ENCODE measurements at regions not wholly inside any gene's neighbourhood (a gene's known extent, or its start where the extent isn't known, plus 50 kb on each side); places are given as distances from the start of the nearest gene placed in this dataset.

DNA sequence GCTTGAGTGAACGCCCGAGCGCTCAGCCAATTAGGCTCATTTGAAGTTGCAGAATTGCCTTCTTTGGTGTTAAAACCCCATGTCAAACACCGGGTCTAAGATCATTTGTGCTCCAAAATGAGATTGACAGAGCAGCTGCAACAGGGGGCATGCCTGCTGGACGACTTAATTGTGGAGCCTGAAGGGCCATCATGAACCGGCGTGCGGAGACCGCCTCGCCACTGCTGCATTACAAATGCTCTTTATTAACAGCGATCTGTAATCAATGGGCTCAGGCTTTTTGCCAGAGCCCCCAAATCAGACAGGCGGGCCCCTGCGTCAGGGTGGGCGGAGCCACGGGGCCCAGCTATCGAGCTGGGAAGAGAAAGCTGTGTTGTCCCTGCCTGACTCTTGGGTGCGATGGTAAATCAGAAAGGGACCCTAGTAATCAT, 183.2 kb downstream of the SIM1 start:
- H3K4ac ChIP-seq (ENCODE audit: low read length), result no peak overlapping the region
- H3K4me2 ChIP-seq (ENCODE audit: insufficient read depth, low read length, poor library complexity, severe bottlenecking), result peak overlapping the region; percentile 54
- no peak overlapping the region for H3K14ac ChIP-seq (ENCODE audit: low read length)
- no peak overlapping the region for H3K23ac ChIP-seq (ENCODE audit: low read depth, low read length, poor library complexity)
- peak overlapping the region; percentile 90 for H2AFZ ChIP-seq (ENCODE audit: low read length)
- no peak overlapping the region for H2BK12ac ChIP-seq (ENCODE audit: low read length)
- H3K4me1 ChIP-seq (ENCODE audit: control insufficient read depth in 2 of 2, insufficient read depth in 1 of 2, low read depth in 1 of 2, low read length in 2 of 2), result peaks cover 5 to 9% of the 10 kb centered on the region in 2 donors
- H3K36me3 ChIP-seq (replicated peaks in 1 of 2; ENCODE audit: control insufficient read depth in 2 of 2, insufficient read depth in 2 of 2, low read length in 2 of 2), result no peaks in the 10 kb centered on the region
- H2BK5ac ChIP-seq (ENCODE audit: low read length), result no peak overlapping the region
- peak; percentile 86 for DNase-seq (ENCODE audit: low spot score)
- no peak overlapping the region for H2AK5ac ChIP-seq (ENCODE audit: low read depth, low read length)
- no peaks in the 10 kb centered on the region for H3K9me3 ChIP-seq (replicated peaks in 1 of 2; ENCODE audit: control insufficient read depth in 2 of 2, insufficient read depth in 1 of 2, low read depth in 1 of 2, low read length in 2 of 2)
- H3K4me3 ChIP-seq (ENCODE audit: low read length in 2 of 2), result peak overlapping the region in 1 of 2 donors; percentile 21
- no peak overlapping the region for H3K18ac ChIP-seq (ENCODE audit: low read length)
- no peak overlapping the region for H2BK15ac ChIP-seq (ENCODE audit: low read length)
- H4K91ac ChIP-seq (ENCODE audit: low read depth, low read length, poor library complexity), result no peak overlapping the region
- no peak overlapping the region for H4K8ac ChIP-seq (ENCODE audit: low read depth, low read length)
- H3K79me1 ChIP-seq (ENCODE audit: low read depth, low read length), result no peaks in the 10 kb centered on the region
- H3K27me3 ChIP-seq (ENCODE audit: control insufficient read depth in 3 of 3, insufficient read depth in 3 of 3, low read depth in 1 of 3, low read length in 3 of 3), result peaks cover 0 to 51% (median 0%) of the 10 kb centered on the region in 3 experiments
- H3K27ac ChIP-seq (replicated peaks; ENCODE audit: low read length), result peak overlapping the region; percentile 94
- WGBS, 2 donors (ENCODE audit: extremely low coverage in 2 of 2, insufficient read length in 2 of 2, insufficient replicate concordance in 1 of 2), result no CpG with 5 or more reads among the region's 17 CpGs
- no peak overlapping the region for H3K9ac ChIP-seq (ENCODE audit: low read depth, low read length, poor library complexity)
- no peak overlapping the region for H2BK120ac ChIP-seq (ENCODE audit: low read depth, low read length)

DNA sequence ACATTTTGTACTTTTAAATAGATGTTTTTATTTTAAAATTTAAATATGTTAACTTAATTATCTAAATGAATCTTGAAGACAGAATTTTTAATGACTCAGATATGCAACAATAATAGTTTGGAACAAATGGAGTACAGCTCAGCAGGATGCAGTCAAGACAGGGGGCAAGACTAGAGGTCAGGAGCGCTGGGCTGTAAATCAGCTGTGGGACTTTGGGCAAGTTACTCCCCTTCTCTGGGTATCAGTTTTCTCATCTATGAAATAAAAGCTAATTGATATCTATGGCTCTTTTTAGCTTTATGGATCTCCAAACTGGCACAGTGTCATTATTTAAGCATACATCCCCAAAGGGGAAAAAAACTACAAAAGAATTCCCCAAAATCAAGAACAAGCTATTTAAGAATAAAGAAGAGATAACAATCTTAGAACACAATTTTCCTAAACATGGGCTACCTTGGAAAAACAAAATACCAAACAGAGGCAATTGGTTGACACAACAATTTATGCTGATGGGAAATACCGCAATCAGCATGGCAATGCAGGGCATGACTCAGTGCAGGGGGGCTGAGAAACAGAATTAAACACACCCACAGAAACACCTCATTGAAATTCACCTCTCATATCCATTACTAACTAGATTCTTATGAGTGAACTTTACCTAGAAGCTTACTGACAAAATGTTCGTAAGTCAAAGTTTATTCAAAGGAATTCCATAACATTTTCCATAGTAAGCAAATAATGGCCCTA, 188.2 kb downstream of the SIM1 start:
- no peak overlapping the region for H3K18ac ChIP-seq (ENCODE audit: low read length)

DNA sequence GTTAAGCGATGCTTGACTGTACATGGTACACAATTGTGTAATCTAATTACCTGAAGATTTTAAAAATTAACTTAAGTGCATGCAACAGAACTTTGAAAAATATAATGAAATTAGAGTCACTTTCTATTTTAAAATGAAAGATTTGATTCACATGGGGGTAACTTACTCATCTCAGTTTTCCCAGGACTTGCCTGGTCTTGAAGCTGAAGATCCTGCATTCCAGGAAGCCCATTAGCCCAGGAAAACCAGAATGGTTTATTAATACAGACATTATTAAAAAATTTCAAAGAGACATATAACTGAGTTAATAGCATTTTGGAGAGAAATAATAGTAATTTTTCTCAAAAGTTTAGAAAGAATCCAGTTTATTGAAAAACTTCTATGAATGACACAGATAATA, 190.6 kb downstream of the SIM1 start:
- Histone ChIP-seq H3K4me1 (ENCODE audit: control insufficient read depth in 2 of 2, insufficient read depth in 1 of 2, low read depth in 1 of 2, low read length in 2 of 2) (no peaks in the 10 kb centered on the region), H3K36me3 (replicated peaks in 1 of 2; ENCODE audit: control insufficient read depth in 2 of 2, insufficient read depth in 2 of 2, low read length in 2 of 2) (no peaks in the 10 kb centered on the region), H4K8ac (ENCODE audit: low read depth, low read length) (no peak overlapping the region), H2BK120ac (ENCODE audit: low read depth, low read length) (no peak overlapping the region), H3K14ac (ENCODE audit: low read length) (no peak overlapping the region), H2BK5ac (ENCODE audit: low read length) (no peak overlapping the region), H4K91ac (ENCODE audit: low read depth, low read length, poor library complexity) (no peak overlapping the region), H2AFZ (ENCODE audit: low read length) (no peak overlapping the region), H3K9ac (ENCODE audit: low read depth, low read length, poor library complexity) (no peak overlapping the region), H3K4me2 (ENCODE audit: insufficient read depth, low read length, poor library complexity, severe bottlenecking) (no peak overlapping the region), H2AK5ac (ENCODE audit: low read depth, low read length) (no peak overlapping the region), H3K9me3 (replicated peaks in 1 of 2; ENCODE audit: control insufficient read depth in 2 of 2, insufficient read depth in 1 of 2, low read depth in 1 of 2, low read length in 2 of 2) (peaks cover 2 to 5% of the 10 kb centered on the region in 2 donors), H3K27ac (replicated peaks; ENCODE audit: low read length) (no peak overlapping the region), H3K4me3 (ENCODE audit: low read length in 2 of 2) (no peak overlapping the region), H3K27me3 (ENCODE audit: control insufficient read depth in 3 of 3, insufficient read depth in 3 of 3, low read depth in 1 of 3, low read length in 3 of 3) (peaks cover 0 to 2% (median 0%) of the 10 kb centered on the region in 3 experiments), H2BK12ac (ENCODE audit: low read length) (no peak overlapping the region), H3K23ac (ENCODE audit: low read depth, low read length, poor library complexity) (no peak overlapping the region), H2BK15ac (ENCODE audit: low read length) (no peak overlapping the region), H3K4ac (ENCODE audit: low read length) (no peak overlapping the region), H3K79me1 (ENCODE audit: low read depth, low read length) (no peaks in the 10 kb centered on the region), H3K18ac (ENCODE audit: low read length) (no peak overlapping the region)
- no CpG with 5 or more reads among the region's 1 CpG for WGBS, 2 donors (ENCODE audit: extremely low coverage in 2 of 2, insufficient read length in 2 of 2, insufficient replicate concordance in 1 of 2)
- DNase-seq (ENCODE audit: low spot score), result no peak

More for the DNA sequence above, 188.2 kb downstream of the SIM1 start:
- DNase-seq (ENCODE audit: low spot score), result no peak
- H3K27me3 ChIP-seq (ENCODE audit: control insufficient read depth in 3 of 3, insufficient read depth in 3 of 3, low read depth in 1 of 3, low read length in 3 of 3), result peaks cover 0 to 20% (median 0%) of the 10 kb centered on the region in 3 experiments
- no peak overlapping the region for H3K27ac ChIP-seq (replicated peaks; ENCODE audit: low read length)
- no peak overlapping the region for H3K23ac ChIP-seq (ENCODE audit: low read depth, low read length, poor library complexity)
- no CpG with 5 or more reads among the region's 3 CpGs for WGBS, 2 donors (ENCODE audit: extremely low coverage in 2 of 2, insufficient read length in 2 of 2, insufficient replicate concordance in 1 of 2)
- H3K79me1 ChIP-seq (ENCODE audit: low read depth, low read length), result no peaks in the 10 kb centered on the region
- H3K14ac ChIP-seq (ENCODE audit: low read length), result no peak overlapping the region
- no peak overlapping the region for H3K4ac ChIP-seq (ENCODE audit: low read length)
- no peak overlapping the region for H4K91ac ChIP-seq (ENCODE audit: low read depth, low read length, poor library complexity)
- no peaks in the 10 kb centered on the region for H3K36me3 ChIP-seq (replicated peaks in 1 of 2; ENCODE audit: control insufficient read depth in 2 of 2, insufficient read depth in 2 of 2, low read length in 2 of 2)
- H2BK120ac ChIP-seq (ENCODE audit: low read depth, low read length), result no peak overlapping the region
- H3K4me1 ChIP-seq (ENCODE audit: control insufficient read depth in 2 of 2, insufficient read depth in 1 of 2, low read depth in 1 of 2, low read length in 2 of 2), result peaks cover 0 to 4% of the 10 kb centered on the region in 2 donors
- no peak overlapping the region for H2BK15ac ChIP-seq (ENCODE audit: low read length)
- H2AFZ ChIP-seq (ENCODE audit: low read length), result no peak overlapping the region
- no peak overlapping the region for H2AK5ac ChIP-seq (ENCODE audit: low read depth, low read length)
- H3K9me3 ChIP-seq (replicated peaks in 1 of 2; ENCODE audit: control insufficient read depth in 2 of 2, insufficient read depth in 1 of 2, low read depth in 1 of 2, low read length in 2 of 2), result peaks cover 2 to 5% of the 10 kb centered on the region in 2 donors
- H2BK12ac ChIP-seq (ENCODE audit: low read length), result no peak overlapping the region
- no peak overlapping the region for H3K4me3 ChIP-seq (ENCODE audit: low read length in 2 of 2)
- no peak overlapping the region for H3K9ac ChIP-seq (ENCODE audit: low read depth, low read length, poor library complexity)
- H2BK5ac ChIP-seq (ENCODE audit: low read length), result no peak overlapping the region
- H4K8ac ChIP-seq (ENCODE audit: low read depth, low read length), result no peak overlapping the region
- H3K4me2 ChIP-seq (ENCODE audit: insufficient read depth, low read length, poor library complexity, severe bottlenecking), result no peak overlapping the region

DNA sequence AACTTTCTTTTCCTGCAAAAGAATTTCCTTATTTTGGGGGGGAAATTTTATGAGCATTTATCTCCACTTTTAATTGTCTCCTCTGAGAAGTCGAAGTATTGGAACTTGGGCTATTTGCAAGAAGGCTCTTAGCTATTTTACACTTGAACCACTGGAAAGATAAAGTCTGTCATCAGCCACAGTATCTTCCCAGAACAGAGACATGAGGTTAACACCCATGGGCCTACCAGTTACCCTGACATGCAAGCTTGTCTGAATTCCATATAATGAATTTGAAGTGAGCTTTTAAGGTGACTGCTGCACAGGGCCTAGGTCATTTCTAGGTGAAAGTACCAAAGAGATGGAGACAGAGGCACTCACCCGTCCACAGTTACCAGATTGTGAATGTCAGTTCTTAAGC, 193.1 kb downstream of the SIM1 start:
- Histone ChIP-seq H4K91ac (ENCODE audit: low read depth, low read length, poor library complexity) (no peak overlapping the region), H3K9ac (ENCODE audit: low read depth, low read length, poor library complexity) (no peak overlapping the region)

More for the DNA sequence above, 193.1 kb downstream of the SIM1 start:
- Histone ChIP-seq H2BK5ac (ENCODE audit: low read length) (no peak overlapping the region), H3K4me2 (ENCODE audit: insufficient read depth, low read length, poor library complexity, severe bottlenecking) (no peak overlapping the region), H3K79me1 (ENCODE audit: low read depth, low read length) (no peaks in the 10 kb centered on the region), H3K27me3 (ENCODE audit: control insufficient read depth in 3 of 3, insufficient read depth in 3 of 3, low read depth in 1 of 3, low read length in 3 of 3) (no peaks in the 10 kb centered on the region), H3K27ac (replicated peaks; ENCODE audit: low read length) (no peak overlapping the region), H2BK120ac (ENCODE audit: low read depth, low read length) (no peak overlapping the region), H3K23ac (ENCODE audit: low read depth, low read length, poor library complexity) (no peak overlapping the region), H2BK15ac (ENCODE audit: low read length) (no peak overlapping the region), H4K8ac (ENCODE audit: low read depth, low read length) (no peak overlapping the region), H3K4me3 (ENCODE audit: low read length in 2 of 2) (no peak overlapping the region), H2AK5ac (ENCODE audit: low read depth, low read length) (no peak overlapping the region), H3K4me1 (ENCODE audit: control insufficient read depth in 2 of 2, insufficient read depth in 1 of 2, low read depth in 1 of 2, low read length in 2 of 2) (no peaks in the 10 kb centered on the region), H3K36me3 (replicated peaks in 1 of 2; ENCODE audit: control insufficient read depth in 2 of 2, insufficient read depth in 2 of 2, low read length in 2 of 2) (no peaks in the 10 kb centered on the region), H3K18ac (ENCODE audit: low read length) (no peak overlapping the region), H3K14ac (ENCODE audit: low read length) (no peak overlapping the region), H2AFZ (ENCODE audit: low read length) (no peak overlapping the region), H3K9me3 (replicated peaks in 1 of 2; ENCODE audit: control insufficient read depth in 2 of 2, insufficient read depth in 1 of 2, low read depth in 1 of 2, low read length in 2 of 2) (peaks cover 2 to 5% of the 10 kb centered on the region in 2 donors), H2BK12ac (ENCODE audit: low read length) (no peak overlapping the region), H3K4ac (ENCODE audit: low read length) (no peak overlapping the region)
- WGBS, 2 donors (ENCODE audit: extremely low coverage in 2 of 2, insufficient read length in 2 of 2, insufficient replicate concordance in 1 of 2), result no CpG with 5 or more reads among the region's 2 CpGs
- no peak for DNase-seq (ENCODE audit: low spot score)

All from neuronal stem cell (in vitro differentiated cells).